ENCODE measurements at regions not wholly inside any gene's neighbourhood (a gene's known extent, or its start where the extent isn't known, plus 50 kb on each side); places are given as distances from the start of the nearest gene placed in this dataset.

GRCh38 chr7:26471306-26472075, 179.8 kb downstream of the SNX10 start:
- intact Hi-C loops (cut with micrococcal nuclease), result no loop called here
- H3K27ac Mint-ChIP-seq, result no peak overlapping the region

GRCh38 chr7:26472971-26473370, 181.3 kb downstream of the SNX10 start:
- Mint-ChIP-seq H3K4me1 (ENCODE audit: low read depth) (no peaks in the 10 kb centered on the region), H3K36me3 (ENCODE audit: low read depth) (no peaks in the 10 kb centered on the region), H3K27me3 (peaks cover 4% of the 10 kb centered on the region), H3K27ac (no peak overlapping the region), H3K9me3 (no peaks in the 10 kb centered on the region), H3K4me3 (no peak overlapping the region)
- POLR2A ChIA-PET, result no interaction called here
- DNase-seq, result no peak
- CTCF ChIA-PET, result no interaction called here
- intact Hi-C loops (cut with micrococcal nuclease), result no loop called here
- TF ChIP-seq, protein P1, sequence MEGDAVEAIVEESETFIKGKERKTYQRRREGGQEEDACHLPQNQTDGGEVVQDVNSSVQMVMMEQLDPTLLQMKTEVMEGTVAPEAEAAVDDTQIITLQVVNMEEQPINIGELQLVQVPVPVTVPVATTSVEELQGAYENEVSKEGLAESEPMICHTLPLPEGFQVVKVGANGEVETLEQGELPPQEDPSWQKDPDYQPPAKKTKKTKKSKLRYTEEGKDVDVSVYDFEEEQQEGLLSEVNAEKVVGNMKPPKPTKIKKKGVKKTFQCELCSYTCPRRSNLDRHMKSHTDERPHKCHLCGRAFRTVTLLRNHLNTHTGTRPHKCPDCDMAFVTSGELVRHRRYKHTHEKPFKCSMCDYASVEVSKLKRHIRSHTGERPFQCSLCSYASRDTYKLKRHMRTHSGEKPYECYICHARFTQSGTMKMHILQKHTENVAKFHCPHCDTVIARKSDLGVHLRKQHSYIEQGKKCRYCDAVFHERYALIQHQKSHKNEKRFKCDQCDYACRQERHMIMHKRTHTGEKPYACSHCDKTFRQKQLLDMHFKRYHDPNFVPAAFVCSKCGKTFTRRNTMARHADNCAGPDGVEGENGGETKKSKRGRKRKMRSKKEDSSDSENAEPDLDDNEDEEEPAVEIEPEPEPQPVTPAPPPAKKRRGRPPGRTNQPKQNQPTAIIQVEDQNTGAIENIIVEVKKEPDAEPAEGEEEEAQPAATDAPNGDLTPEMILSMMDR (IDR thresholded peaks at IDR 0.05), result no peak
- no peak for ATAC-seq

More at GRCh38 chr7:26471306-26472075, 179.8 kb downstream of the SNX10 start:
- no peak for DNase-seq
- Mint-ChIP-seq H3K36me3 (ENCODE audit: low read depth) (no peaks in the 10 kb centered on the region), H3K4me3 (no peak overlapping the region), H3K4me1 (ENCODE audit: low read depth) (no peaks in the 10 kb centered on the region), H3K9me3 (no peaks in the 10 kb centered on the region), H3K27me3 (peaks cover 4% of the 10 kb centered on the region)
- TF ChIP-seq, protein P1 (IDR thresholded peaks at IDR 0.05), result no peak
- ChIA-PET POLR2A (no interaction called here), CTCF (no interaction called here)
- no peak for ATAC-seq

- ATAC-seq, result no peak
- Mint-ChIP-seq H3K27me3 (peaks cover 6% of the 10 kb centered on the region), H3K9me3 (no peaks in the 10 kb centered on the region), H3K27ac (no peak overlapping the region), H3K4me1 (ENCODE audit: low read depth) (no peaks in the 10 kb centered on the region), H3K4me3 (no peak overlapping the region), H3K36me3 (ENCODE audit: low read depth) (no peaks in the 10 kb centered on the region)
- no peak for DNase-seq
- TF ChIP-seq, protein P1 (IDR thresholded peaks at IDR 0.05), result no peak
- ChIA-PET CTCF (interaction anchor here (0.7 kb wide), 1 partner anchor 106 kb away, joined by 3 read pairs; no protein-coding TSS in a partner anchor), POLR2A (no interaction called here)
- intact Hi-C loops (cut with micrococcal nuclease), result no loop called here
These were observed 184.6 kb downstream of the SNX10 start for GRCh38 chr7:26476271-26476670.

GRCh38 chr7:26477381-26477990, 185.8 kb downstream of the SNX10 start:
- DNase-seq (no peak), ATAC-seq (no peak)
- CTCF ChIA-PET, result no interaction called here
- POLR2A ChIA-PET, result no interaction called here
- no peaks in the 10 kb centered on the region for H3K9me3 Mint-ChIP-seq
- H3K4me3 Mint-ChIP-seq, result no peak overlapping the region
- TF ChIP-seq, protein P1 (IDR thresholded peaks at IDR 0.05), result no peak
- peaks cover 6% of the 10 kb centered on the region for H3K27me3 Mint-ChIP-seq
- H3K27ac Mint-ChIP-seq, result no peak overlapping the region
- H3K36me3 Mint-ChIP-seq (ENCODE audit: low read depth), result no peaks in the 10 kb centered on the region
- H3K4me1 Mint-ChIP-seq (ENCODE audit: low read depth), result no peaks in the 10 kb centered on the region
- intact Hi-C loops (cut with micrococcal nuclease), result no loop called here

GRCh38 chr7:26478550-26478949, 186.9 kb downstream of the SNX10 start:
- no peaks in the 10 kb centered on the region for H3K9me3 Mint-ChIP-seq
- H3K27me3 Mint-ChIP-seq, result peaks cover 12% of the 10 kb centered on the region
- no peak for DNase-seq
- intact Hi-C loops (cut with micrococcal nuclease), result no loop called here
- no peaks in the 10 kb centered on the region for H3K36me3 Mint-ChIP-seq (ENCODE audit: low read depth)
- CTCF ChIA-PET, result no interaction called here
- H3K27ac Mint-ChIP-seq, result no peak overlapping the region
- no peak for ATAC-seq
- H3K4me1 Mint-ChIP-seq (ENCODE audit: low read depth), result no peaks in the 10 kb centered on the region
- POLR2A ChIA-PET, result no interaction called here
- TF ChIP-seq, protein P1 (IDR thresholded peaks at IDR 0.05), result no peak
- no peak overlapping the region for H3K4me3 Mint-ChIP-seq

Measured in activated CD8-positive, alpha-beta T cell treated with anti-CD3 and anti-CD28 coated beads for 36 hours (primary cell).